Stimulated activated CD4-positive, alpha-beta T cell treated with anti-CD3 and anti-CD28 coated beads, TNF-alpha, amount 100 ng/mL, for 1 hour (primary cell): ENCODE measurements at regions not wholly inside any gene's neighbourhood (a gene's known extent, or its start where the extent isn't known, plus 50 kb on each side); places are given as distances from the start of the nearest gene placed in this dataset.

Experiments
- DNase-seq, 3 donors: peaks; one replicate each; pipeline ENCODE4 v3.0.0-alpha.2; 2020; ENCODE audit warnings: low read depth in 3 of 3, low spot score in 1 of 3

- no peak for DNase-seq
Observed at GRCh38 chr2:8022908-8023640, 658.8 kb upstream of the ID2 start.

GRCh38 chr2:8024506-8024905 is 657.4 kb upstream of the ID2 start:
- DNase-seq = no peak

GRCh38 chr2:8026381-8026780 is 655.5 kb upstream of the ID2 start:
- DNase-seq = no peak

GRCh38 chr2:8027387-8027786 is 654.5 kb upstream of the ID2 start:
- DNase-seq = no peak

GRCh38 chr2:8028036-8028435 is 653.8 kb upstream of the ID2 start:
- no peak for DNase-seq

GRCh38 chr2:8028436-8028835 is 653.4 kb upstream of the ID2 start:
- DNase-seq = no peak

GRCh38 chr2:8028981-8029380 is 652.9 kb upstream of the ID2 start:
- no peak for DNase-seq

- DNase-seq = no peak
Observed at GRCh38 chr2:8030573-8031303, 651.1 kb upstream of the ID2 start.

- no peak for DNase-seq
Observed at GRCh38 chr2:8031370-8031769, 650.5 kb upstream of the ID2 start.

- DNase-seq = no peak
Observed at GRCh38 chr2:8033546-8034096, 648.2 kb upstream of the ID2 start.

- no peak for DNase-seq
Observed at GRCh38 chr2:8036366-8036765, 645.5 kb upstream of the ID2 start.

- DNase-seq = no peak
Observed at GRCh38 chr2:8039732-8040131, 642.1 kb upstream of the ID2 start.

GRCh38 chr2:8043295-8043694 is 638.6 kb upstream of the ID2 start:
- no peak for DNase-seq

GRCh38 chr2:8044046-8044594 is 637.7 kb upstream of the ID2 start:
- no peak for DNase-seq

- no peak for DNase-seq
Observed at GRCh38 chr2:8045081-8045614, 636.7 kb upstream of the ID2 start.

- DNase-seq = no peak
Observed at GRCh38 chr2:8046849-8047248, 635.0 kb upstream of the ID2 start.

- DNase-seq = no peak
Observed at GRCh38 chr2:8049176-8049575, 632.7 kb upstream of the ID2 start.

- no peak for DNase-seq
Observed at GRCh38 chr2:8049851-8050571, 631.8 kb upstream of the ID2 start.

GRCh38 chr2:8053216-8053615 is 628.6 kb upstream of the ID2 start:
- DNase-seq = no peak

GRCh38 chr2:8054070-8054469 is 627.8 kb upstream of the ID2 start:
- no peak for DNase-seq

GRCh38 chr2:8058652-8059051 is 623.2 kb upstream of the ID2 start:
- DNase-seq = no peak
